Spleen (tissue), 11 donors: ENCODE measurements at regions not wholly inside any gene's neighbourhood (a gene's known extent, or its start where the extent isn't known, plus 50 kb on each side); places are given as distances from the start of the nearest gene placed in this dataset.

Source experiments
- DNase-seq: peaks from one replicate; pipeline ENCODE4 v3.0.0-alpha.2; 2020
- H3K27ac ChIP-seq, 8 donors: fragments of 200-600 bp; sonication (generic) in 7 of 8; 1 replicate in 4 of 8; 2 replicates in 4 of 8; pipeline versions ENCODE4 v1.5.0 to v1.8.0; 2016 to 2021; ENCODE audit warnings: inconsistent platforms in 4 of 8, mild to moderate bottlenecking in 4 of 8, moderate library complexity in 1 of 8
- H3K27me3 ChIP-seq, 7 donors: fragments of 200-600 bp; sonication (generic) in 6 of 7; replicated peaks in 1 of 7; 1 replicate in 4 of 7; 2 replicates in 3 of 7; pipeline versions ENCODE4 v1.5.0 to v1.8.0; 2016 to 2021; ENCODE audit warnings: inconsistent platforms in 3 of 7, mild to moderate bottlenecking in 1 of 7
- H3K36me3 ChIP-seq, 6 donors: fragments of 200-600 bp; sonication (generic) in 5 of 6; 1 replicate in 4 of 6; 2 replicates in 2 of 6; pipeline versions ENCODE4 v1.5.0 to v1.8.0; 2016 to 2021; ENCODE audit warnings: inconsistent platforms in 2 of 6
- H3K4me1 ChIP-seq, 6 donors: fragments of 200-600 bp; sonication (generic) in 5 of 6; 1 replicate in 3 of 6; 2 replicates in 3 of 6; pipeline versions ENCODE4 v1.5.0 to v1.8.0; 2016 to 2021; ENCODE audit warnings: inconsistent platforms in 3 of 6
- H3K4me3 ChIP-seq, 8 donors: fragments of 200-600 bp; sonication (generic) in 7 of 8; 1 replicate in 4 of 8; 2 replicates in 4 of 8; pipeline versions ENCODE4 v1.5.0 to v1.8.0; 2016 to 2021; ENCODE audit warnings: inconsistent platforms in 4 of 8, mild to moderate bottlenecking in 4 of 8, moderate library complexity in 2 of 8
- H3K9me3 ChIP-seq, 8 donors: fragments of 200-600 bp; sonication (generic) in 7 of 8; 1 replicate in 4 of 8; 2 replicates in 4 of 8; pipeline versions ENCODE4 v1.5.0 to v1.8.0; 2016 to 2021; ENCODE audit warnings: inconsistent platforms in 4 of 8
- POLR2A ChIP-seq, 3 donors: fragments of 450-650 bp; IDR thresholded peaks; one replicate each; pipeline ENCODE4 v1.5.1; 2017; ENCODE audit warnings: antibody characterized with exemption in 3 of 3, mild to moderate bottlenecking in 1 of 3
- POLR2AphosphoS5 ChIP-seq, 3 donors: sonication (generic); formaldehyde crosslinking; IDR thresholded peaks; one replicate each; pipeline ENCODE4 v1.5.1; 2017; ENCODE audit warnings: antibody characterized with exemption in 3 of 3
- WGBS, 5 donors: extraction: QIAGEN DNeasy Blood & Tissue Kit in 3 of 5; methylation state at CpG; one replicate each; pipeline versions ENCODE4 v1.1.5 to v1.1.7; 2013 to 2018; 5-methylcytosine and 5-hydroxymethylcytosine counted together
- intact Hi-C: fragments of 100-400 bp; cut with DNase I; formaldehyde crosslinking; loops from one replicate; pipeline ENCODE4 v1.15.0; 2023; ENCODE audit warnings: low total_unique reads
- TF ChIP-seq, protein P1 (sequence below), 11 experiments: fragments of 200-600 bp in 7 of 11; fragments of 450-650 bp in 4 of 11; sonication (generic) in 4 of 11; IDR thresholded peaks in 8 of 11; conservative IDR thresholded peaks in 3 of 11; 1 replicate in 7 of 11; 2 replicates in 4 of 11; pipeline versions ENCODE4 v1.4.0 to v1.8.0; 2016 to 2021; ENCODE audit warnings: antibody characterized with exemption in 11 of 11, inconsistent platforms in 4 of 11, mild to moderate bottlenecking in 1 of 11
- donor health status: healthy with polysubstance abuse.
- donor health status: DM: no; HTN: no; CAD: no; lungs with moderate emphysema.
- donor health status: DM: no; HTN: no; CAD: no.
- donor health status: Bipolar disorder and iron deficiency.
- donor health status: healthy.
- donor health status: DM: no; HTN: no; CAD: no.
- donor health status: DM: yes; HTN: yes; CAD: no.

DNA sequence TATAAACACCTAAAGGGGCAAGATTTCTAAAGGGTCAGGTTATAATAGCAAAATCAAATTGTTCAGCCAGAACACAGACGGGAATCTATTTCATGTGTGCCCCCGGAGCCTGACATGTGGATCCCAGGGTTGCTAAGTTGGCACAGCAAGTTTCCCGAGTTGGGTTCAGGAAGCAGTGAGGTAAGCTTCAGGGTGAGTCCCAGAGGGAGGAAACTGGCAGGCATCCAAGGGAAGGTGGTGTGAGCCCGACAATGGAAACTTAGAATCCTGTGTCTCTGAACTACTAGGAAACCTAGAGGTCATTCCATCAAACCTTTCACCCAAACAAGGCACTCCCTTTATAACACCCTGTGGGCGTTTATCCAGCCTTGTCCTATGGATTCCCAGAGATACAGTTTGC lies 98.4 kb downstream of the ADRB2 start:
- DNase-seq: no peak
- intact Hi-C loops: no loop called here
- peaks cover 0 to 11% (median 0%) of the 10 kb centered on the region in 7 donors for H3K27me3 ChIP-seq

DNA sequence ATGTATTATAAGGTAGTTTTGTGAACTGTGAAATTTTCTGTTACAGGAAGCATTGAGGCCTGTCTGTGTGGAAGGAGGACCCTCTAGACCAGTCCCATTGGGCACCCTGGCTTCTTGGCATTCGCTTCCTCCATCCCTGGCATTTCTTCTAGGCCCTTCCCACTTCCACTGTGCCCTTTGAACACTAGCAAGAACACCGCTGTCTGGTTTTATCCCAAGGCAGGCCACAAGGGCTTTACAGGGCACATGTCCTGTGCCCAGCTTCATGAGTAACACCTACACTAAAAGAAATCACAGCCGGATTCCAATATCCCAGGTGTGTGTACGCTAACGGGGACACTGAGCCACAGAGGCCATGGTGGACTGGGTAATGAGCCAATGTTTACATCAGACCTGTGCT lies 99.8 kb downstream of the ADRB2 start:
- TF ChIP-seq POLR2A (IDR thresholded peaks at IDR 0.05): no peak
- TF ChIP-seq POLR2AphosphoS5 (IDR thresholded peaks at IDR 0.05): no peak
- TF ChIP-seq, protein P1, sequence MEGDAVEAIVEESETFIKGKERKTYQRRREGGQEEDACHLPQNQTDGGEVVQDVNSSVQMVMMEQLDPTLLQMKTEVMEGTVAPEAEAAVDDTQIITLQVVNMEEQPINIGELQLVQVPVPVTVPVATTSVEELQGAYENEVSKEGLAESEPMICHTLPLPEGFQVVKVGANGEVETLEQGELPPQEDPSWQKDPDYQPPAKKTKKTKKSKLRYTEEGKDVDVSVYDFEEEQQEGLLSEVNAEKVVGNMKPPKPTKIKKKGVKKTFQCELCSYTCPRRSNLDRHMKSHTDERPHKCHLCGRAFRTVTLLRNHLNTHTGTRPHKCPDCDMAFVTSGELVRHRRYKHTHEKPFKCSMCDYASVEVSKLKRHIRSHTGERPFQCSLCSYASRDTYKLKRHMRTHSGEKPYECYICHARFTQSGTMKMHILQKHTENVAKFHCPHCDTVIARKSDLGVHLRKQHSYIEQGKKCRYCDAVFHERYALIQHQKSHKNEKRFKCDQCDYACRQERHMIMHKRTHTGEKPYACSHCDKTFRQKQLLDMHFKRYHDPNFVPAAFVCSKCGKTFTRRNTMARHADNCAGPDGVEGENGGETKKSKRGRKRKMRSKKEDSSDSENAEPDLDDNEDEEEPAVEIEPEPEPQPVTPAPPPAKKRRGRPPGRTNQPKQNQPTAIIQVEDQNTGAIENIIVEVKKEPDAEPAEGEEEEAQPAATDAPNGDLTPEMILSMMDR (IDR thresholded peaks at IDR 0.05 in 8 of 11, conservative IDR thresholded peaks at IDR 0.05 in 3 of 11): no peak
- intact Hi-C loops: no loop called here

More for the DNA sequence above, 98.4 kb downstream of the ADRB2 start:
- no peaks in the 10 kb centered on the region for H3K9me3 ChIP-seq
- no peak overlapping the region for H3K27ac ChIP-seq
- TF ChIP-seq, protein P1 (IDR thresholded peaks at IDR 0.05 in 8 of 11, conservative IDR thresholded peaks at IDR 0.05 in 3 of 11): no peak
- TF ChIP-seq POLR2AphosphoS5 (IDR thresholded peaks at IDR 0.05): peak in 1 of 3 donors; percentile 62
- H3K4me1 ChIP-seq: peaks cover 0 to 1% (median 0%) of the 10 kb centered on the region in 6 donors
- no peak overlapping the region for H3K4me3 ChIP-seq
- WGBS, 5 donors: 54 to 73% (median 66%) methylated on average over 5 of the region's 5 CpGs
- H3K36me3 ChIP-seq: no peaks in the 10 kb centered on the region

DNA sequence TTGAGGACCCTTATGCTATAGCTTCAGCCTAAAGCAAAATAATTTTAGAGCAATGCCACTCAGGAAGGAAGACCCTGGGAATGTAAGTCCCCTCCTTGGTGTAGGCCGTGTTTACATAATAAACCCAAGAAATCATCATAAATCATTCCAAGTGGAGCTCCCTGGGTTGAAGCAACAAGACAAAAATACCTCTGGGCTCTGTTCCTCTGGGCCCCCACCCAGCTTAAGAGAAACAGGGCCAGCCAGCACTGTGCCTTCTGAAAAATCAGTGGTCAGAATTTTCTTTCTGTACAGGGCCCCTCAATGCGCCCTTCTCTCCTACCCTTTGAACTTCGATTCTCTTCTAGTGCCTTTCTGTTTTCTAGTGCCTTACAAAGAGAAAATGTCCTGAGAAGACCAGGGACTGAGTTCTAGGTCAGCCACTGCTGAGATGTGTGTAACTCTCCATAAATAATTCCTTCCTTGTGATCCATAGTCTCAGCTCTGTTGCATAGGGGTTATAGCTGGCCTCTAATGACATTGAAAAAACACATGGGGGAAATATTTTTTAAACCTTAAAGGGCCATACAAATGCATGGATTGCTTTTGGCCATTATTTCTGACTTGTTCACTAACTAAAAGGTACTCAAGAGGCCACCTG lies 101.0 kb downstream of the ADRB2 start:
- H3K27me3 ChIP-seq: no peaks in the 10 kb centered on the region
- no peaks in the 10 kb centered on the region for H3K36me3 ChIP-seq
- peaks cover 0 to 7% (median 0%) of the 10 kb centered on the region in 6 donors for H3K4me1 ChIP-seq
- no peak overlapping the region for H3K27ac ChIP-seq
- TF ChIP-seq POLR2AphosphoS5 (IDR thresholded peaks at IDR 0.05): no peak
- TF ChIP-seq, protein P1 (IDR thresholded peaks at IDR 0.05 in 8 of 11, conservative IDR thresholded peaks at IDR 0.05 in 3 of 11): no peak
- no peak for TF ChIP-seq POLR2A (IDR thresholded peaks at IDR 0.05)
- intact Hi-C loops: no loop called here
- DNase-seq: no peak
- WGBS, 5 donors: 79 to 92% (median 83%) methylated on average over 3 of the region's 3 CpGs
- no peak overlapping the region for H3K4me3 ChIP-seq
- no peaks in the 10 kb centered on the region for H3K9me3 ChIP-seq

More for the DNA sequence above, 99.8 kb downstream of the ADRB2 start:
- WGBS, 5 donors: 89 to 100% (median 96%) methylated on average over 5 of the region's 5 CpGs
- H3K9me3 ChIP-seq: no peaks in the 10 kb centered on the region
- H3K4me3 ChIP-seq: no peak overlapping the region
- DNase-seq: no peak
- peaks cover 0 to 7% (median 0%) of the 10 kb centered on the region in 6 donors for H3K4me1 ChIP-seq
- H3K27ac ChIP-seq: no peak overlapping the region
- peaks cover 0 to 2% (median 0%) of the 10 kb centered on the region in 7 donors for H3K27me3 ChIP-seq
- H3K36me3 ChIP-seq: no peaks in the 10 kb centered on the region

DNA sequence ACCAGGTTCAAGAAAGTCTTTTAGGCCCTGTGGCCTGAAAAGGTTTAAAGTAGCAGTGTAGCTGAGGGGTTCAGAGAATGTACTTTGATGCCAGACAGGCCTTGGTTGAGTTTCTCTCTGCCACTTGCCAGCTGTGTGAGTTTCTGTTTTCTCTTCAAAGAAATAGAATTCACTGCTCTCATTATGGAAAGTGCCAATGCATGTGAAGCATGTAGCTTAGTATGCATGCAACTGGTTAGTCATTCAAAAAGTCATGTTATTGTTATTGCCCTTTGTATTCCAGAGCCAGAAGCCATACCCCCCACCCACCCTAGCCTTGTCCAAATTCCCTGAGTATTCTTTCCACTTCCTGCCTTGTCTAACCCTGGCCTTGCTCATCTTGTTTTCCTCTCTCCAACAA lies 101.7 kb downstream of the ADRB2 start:
- no peaks in the 10 kb centered on the region for H3K36me3 ChIP-seq
- no peak for DNase-seq
- no peak overlapping the region for H3K27ac ChIP-seq
- no peak for TF ChIP-seq POLR2AphosphoS5 (IDR thresholded peaks at IDR 0.05)
- no peak for TF ChIP-seq POLR2A (IDR thresholded peaks at IDR 0.05)
- no peak overlapping the region for H3K4me3 ChIP-seq
- H3K4me1 ChIP-seq: peaks cover 0 to 7% (median 0%) of the 10 kb centered on the region in 6 donors
- intact Hi-C loops: no loop called here
- H3K9me3 ChIP-seq: no peaks in the 10 kb centered on the region
- no peaks in the 10 kb centered on the region for H3K27me3 ChIP-seq
